ENCODE measurements at regions not wholly inside any gene's neighbourhood (a gene's known extent, or its start where the extent isn't known, plus 50 kb on each side); places are given as distances from the start of the nearest gene placed in this dataset.
"Not testable (repeated sequence)": the region's sequence is repeated elsewhere in the genome, so short reads cannot be mapped to it uniquely, and the experiment has no call there.

- H3K27me3 Mint-ChIP-seq, result peaks cover 9% of the 10 kb centered on the region
- no peaks in the 10 kb centered on the region for H3K4me1 Mint-ChIP-seq (ENCODE audit: unreplicated experiment)
- no peak for TF ChIP-seq CTCF (conservative IDR thresholded peaks at IDR 0.05)
- DNase-seq (ENCODE audit: extremely low spot score, unreplicated experiment), result no peak
- peaks cover 3% of the 10 kb centered on the region for H3K36me3 Mint-ChIP-seq
- no peak overlapping the region for H3K27ac Mint-ChIP-seq
- H3K9me3 Mint-ChIP-seq, result no peaks in the 10 kb centered on the region
- H3K4me3 Mint-ChIP-seq, result no peak overlapping the region
Observed at GRCh38 chr4:152052451-152053057, 291.7 kb upstream of the GATB start.

GRCh38 chr4:152051332-152051731 lies 290.5 kb upstream of the GATB start:
- not testable (repeated sequence) for DNase-seq (ENCODE audit: extremely low spot score, unreplicated experiment); H3K27ac Mint-ChIP-seq; H3K4me3 Mint-ChIP-seq; H3K36me3 Mint-ChIP-seq; H3K4me1 Mint-ChIP-seq (ENCODE audit: unreplicated experiment); H3K9me3 Mint-ChIP-seq
- H3K27me3 Mint-ChIP-seq, result peaks cover 12% of the 10 kb centered on the region

GRCh38 chr4:152050106-152050505 lies 289.3 kb upstream of the GATB start:
- H3K4me3 Mint-ChIP-seq, result no peak overlapping the region
- DNase-seq (ENCODE audit: extremely low spot score, unreplicated experiment), result no peak
- H3K9me3 Mint-ChIP-seq, result no peaks in the 10 kb centered on the region
- H3K27ac Mint-ChIP-seq, result no peak overlapping the region
- peaks cover 5% of the 10 kb centered on the region for H3K4me1 Mint-ChIP-seq (ENCODE audit: unreplicated experiment)
- H3K27me3 Mint-ChIP-seq, result peaks cover 16% of the 10 kb centered on the region
- no peaks in the 10 kb centered on the region for H3K36me3 Mint-ChIP-seq
- TF ChIP-seq CTCF (conservative IDR thresholded peaks at IDR 0.05), result no peak

- peaks cover 12% of the 10 kb centered on the region for H3K4me1 Mint-ChIP-seq (ENCODE audit: unreplicated experiment)
- H3K27me3 Mint-ChIP-seq, result peaks cover 24% of the 10 kb centered on the region
- H3K27ac Mint-ChIP-seq, result no peak overlapping the region
- H3K4me3 Mint-ChIP-seq, result no peak overlapping the region
- peaks cover 16% of the 10 kb centered on the region for H3K9me3 Mint-ChIP-seq
- H3K36me3 Mint-ChIP-seq, result peaks cover 8% of the 10 kb centered on the region
- TF ChIP-seq CTCF (conservative IDR thresholded peaks at IDR 0.05), result no peak
- DNase-seq (ENCODE audit: extremely low spot score, unreplicated experiment), result no peak
Observed at GRCh38 chr4:152047451-152047850, 286.6 kb upstream of the GATB start.

GRCh38 chr4:152045807-152046571 lies 285.2 kb upstream of the GATB start:
- peak; percentile 84 for DNase-seq (ENCODE audit: extremely low spot score, unreplicated experiment)
- H3K4me3 Mint-ChIP-seq, result peak overlapping the region; percentile 67

More at GRCh38 chr4:152045807-152046571, 285.2 kb upstream of the GATB start:
- H3K4me1 Mint-ChIP-seq (ENCODE audit: unreplicated experiment), result peaks cover 12% of the 10 kb centered on the region
- TF ChIP-seq CTCF (conservative IDR thresholded peaks at IDR 0.05), result peak; percentile 79
- peaks cover 8% of the 10 kb centered on the region for H3K36me3 Mint-ChIP-seq
- H3K27ac Mint-ChIP-seq, result peak overlapping the region; percentile 66
- H3K27me3 Mint-ChIP-seq, result peaks cover 24% of the 10 kb centered on the region
- H3K9me3 Mint-ChIP-seq, result peaks cover 16% of the 10 kb centered on the region
